Keratinocyte (primary cell): ENCODE measurements at regions not wholly inside any gene's neighbourhood (a gene's known extent, or its start where the extent isn't known, plus 50 kb on each side); places are given as distances from the start of the nearest gene placed in this dataset.

ENCODE experiments used
- DNase-seq: peaks from one replicate; pipeline ENCODE4 v3.0.0-alpha.2; 2011; ENCODE audit warnings: low read depth, missing footprints, low spot score
- FAIRE-seq: peaks from 2 replicates; lab custom pipeline; 2011; peaks lifted over from hg19 to GRCh38; lab: Jason Lieb, UNC
- H2AFZ ChIP-seq: 2 replicates; pipeline ENCODE4 v1.6.0; 2012; ENCODE audit warnings: low read length, control low read depth, inconsistent platforms; ENCODE audit not compliant: control insufficient read depth
- H3K27ac ChIP-seq: 2 replicates; pipeline ENCODE4 v1.5.1; 2011; ENCODE audit warnings: low read length; ENCODE audit not compliant: control insufficient read depth, insufficient read depth
- H3K27me3 ChIP-seq: 3 replicates; pipeline ENCODE4 v1.6.0; 2011; ENCODE audit warnings: low read length; ENCODE audit not compliant: control insufficient read depth, insufficient read depth; ENCODE audit errors: extremely low read depth
- H3K36me3 ChIP-seq, 2 experiments: 2 replicates in 1 of 2; 3 replicates in 1 of 2; pipeline ENCODE4 v1.5.1; 2011; ENCODE audit warnings: low read length in 2 of 2, mild to moderate bottlenecking in 1 of 2; ENCODE audit not compliant: control insufficient read depth in 2 of 2, insufficient read depth in 2 of 2; ENCODE audit errors: extremely low read depth in 1 of 2
- H3K4me1 ChIP-seq: 3 replicates; pipeline ENCODE4 v1.5.1; 2011; ENCODE audit warnings: low read length; ENCODE audit not compliant: control insufficient read depth, insufficient read depth; ENCODE audit errors: extremely low read depth
- H3K4me2 ChIP-seq: 3 replicates; pipeline ENCODE4 v1.6.0; 2011; ENCODE audit warnings: low read depth, low read length; ENCODE audit not compliant: control insufficient read depth, insufficient read depth; ENCODE audit errors: extremely low read depth
- H3K4me3 ChIP-seq, 3 experiments: fragments of 200-600 bp in 1 of 3; sonication (generic) in 1 of 3; 2 replicates in 2 of 3; 3 replicates in 1 of 3; pipeline ENCODE4 v1.5.1; 2011 to 2016; ENCODE audit warnings: low read length in 3 of 3, mild to moderate bottlenecking in 3 of 3, control low read depth in 2 of 3, inconsistent platforms in 1 of 3, low read depth in 1 of 3, mixed read lengths in 1 of 3, mixed run types in 1 of 3, moderate library complexity in 1 of 3; ENCODE audit not compliant: control insufficient read depth in 2 of 3, insufficient read depth in 2 of 3; ENCODE audit errors: extremely low read depth in 1 of 3
- H3K79me2 ChIP-seq: 2 replicates; pipeline ENCODE4 v1.6.0; 2012; ENCODE audit warnings: low read length; ENCODE audit not compliant: control insufficient read depth, insufficient read depth
- H3K9ac ChIP-seq: 3 replicates; pipeline ENCODE4 v1.6.0; 2011; ENCODE audit warnings: low read length; ENCODE audit not compliant: control insufficient read depth, insufficient read depth; ENCODE audit errors: extremely low read depth
- H3K9me1 ChIP-seq: 3 replicates; pipeline ENCODE4 v1.6.0; 2011; ENCODE audit warnings: low read length; ENCODE audit not compliant: control insufficient read depth, insufficient read depth; ENCODE audit errors: extremely low read depth
- H3K9me3 ChIP-seq: 2 replicates; pipeline ENCODE4 v1.5.1; 2012; ENCODE audit warnings: low read depth, low read length; ENCODE audit not compliant: control insufficient read depth
- H4K20me1 ChIP-seq: 3 replicates; pipeline ENCODE4 v1.6.0; 2011; ENCODE audit warnings: low read length; ENCODE audit not compliant: control insufficient read depth, insufficient read depth; ENCODE audit errors: extremely low read depth
- EZH2 ChIP-seq: IDR thresholded peaks from one replicate; pipeline ENCODE4 v1.6.1; 2012; ENCODE audit warnings: inconsistent platforms, mild to moderate bottlenecking, low read length, moderate library complexity
- dilution Hi-C: fragments of 300-500 bp; cut with MboI; formaldehyde crosslinking; loops from one replicate; pipeline ENCODE4 v1.7.0; 2020; ENCODE audit warnings: low sequenced_read_pairs; ENCODE audit not compliant: extremely low pct_ligation_motif_present
- TF ChIP-seq, protein P1 (sequence below), 3 experiments: IDR thresholded peaks in 1 of 3; conservative IDR thresholded peaks in 1 of 3; optimal IDR thresholded peaks in 1 of 3; 2 replicates in 2 of 3; 3 replicates in 1 of 3; pipeline versions ENCODE3 to v1.5.1; 2011; ENCODE audit warnings: low read length in 3 of 3, mild to moderate bottlenecking in 3 of 3, moderate library complexity in 2 of 3, control low read depth in 1 of 3, inconsistent platforms in 1 of 3; ENCODE audit not compliant: insufficient read depth in 2 of 3; ENCODE audit errors: extremely low read depth in 1 of 3

DNA sequence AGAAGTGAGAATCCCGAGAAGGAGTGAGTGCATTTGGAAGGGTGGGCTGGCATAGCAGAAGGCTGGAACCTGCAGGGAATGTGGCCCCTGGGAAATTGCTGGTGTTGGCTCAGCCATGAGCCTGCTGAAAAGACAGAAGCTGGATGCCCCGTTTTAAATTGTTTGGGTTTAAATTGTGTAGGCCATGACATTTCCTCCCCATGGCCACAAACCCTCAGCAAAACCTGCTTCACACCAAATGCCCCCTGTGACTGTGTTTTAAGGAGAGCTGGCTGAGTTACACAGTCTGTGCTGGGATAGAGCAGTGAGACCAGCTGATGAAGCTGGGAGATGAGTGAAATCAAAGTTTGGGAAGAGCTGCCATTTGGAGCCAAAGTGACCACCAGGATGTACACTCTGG lies 216.3 kb upstream of the RGMA start:
- Histone ChIP-seq H3K4me1 (no peaks in the 10 kb centered on the region), H3K79me2 (no peaks in the 10 kb centered on the region), H3K27ac (no peak overlapping the region), H4K20me1 (no peaks in the 10 kb centered on the region), H2AFZ (no peak overlapping the region), H3K4me2 (no peak overlapping the region), H3K9me3 (no peaks in the 10 kb centered on the region), H3K4me3 (no peak overlapping the region), H3K9me1 (no peaks in the 10 kb centered on the region), H3K27me3 (no peaks in the 10 kb centered on the region), H3K9ac (no peak overlapping the region), H3K36me3 (no peaks in the 10 kb centered on the region)
- dilution Hi-C loops, result no loop called here
- FAIRE-seq, result no peak
- no peak for DNase-seq
- no peak for TF ChIP-seq EZH2
- TF ChIP-seq, protein P1, sequence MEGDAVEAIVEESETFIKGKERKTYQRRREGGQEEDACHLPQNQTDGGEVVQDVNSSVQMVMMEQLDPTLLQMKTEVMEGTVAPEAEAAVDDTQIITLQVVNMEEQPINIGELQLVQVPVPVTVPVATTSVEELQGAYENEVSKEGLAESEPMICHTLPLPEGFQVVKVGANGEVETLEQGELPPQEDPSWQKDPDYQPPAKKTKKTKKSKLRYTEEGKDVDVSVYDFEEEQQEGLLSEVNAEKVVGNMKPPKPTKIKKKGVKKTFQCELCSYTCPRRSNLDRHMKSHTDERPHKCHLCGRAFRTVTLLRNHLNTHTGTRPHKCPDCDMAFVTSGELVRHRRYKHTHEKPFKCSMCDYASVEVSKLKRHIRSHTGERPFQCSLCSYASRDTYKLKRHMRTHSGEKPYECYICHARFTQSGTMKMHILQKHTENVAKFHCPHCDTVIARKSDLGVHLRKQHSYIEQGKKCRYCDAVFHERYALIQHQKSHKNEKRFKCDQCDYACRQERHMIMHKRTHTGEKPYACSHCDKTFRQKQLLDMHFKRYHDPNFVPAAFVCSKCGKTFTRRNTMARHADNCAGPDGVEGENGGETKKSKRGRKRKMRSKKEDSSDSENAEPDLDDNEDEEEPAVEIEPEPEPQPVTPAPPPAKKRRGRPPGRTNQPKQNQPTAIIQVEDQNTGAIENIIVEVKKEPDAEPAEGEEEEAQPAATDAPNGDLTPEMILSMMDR (optimal IDR thresholded peaks at IDR 0.05 in 1 of 3, IDR thresholded peaks at IDR 0.05 in 1 of 3, conservative IDR thresholded peaks at IDR 0.05 in 1 of 3; ENCODE audit: extremely low read depth in 1 of 3, insufficient read depth in 2 of 3, low read length in 3 of 3), result no peak

DNA sequence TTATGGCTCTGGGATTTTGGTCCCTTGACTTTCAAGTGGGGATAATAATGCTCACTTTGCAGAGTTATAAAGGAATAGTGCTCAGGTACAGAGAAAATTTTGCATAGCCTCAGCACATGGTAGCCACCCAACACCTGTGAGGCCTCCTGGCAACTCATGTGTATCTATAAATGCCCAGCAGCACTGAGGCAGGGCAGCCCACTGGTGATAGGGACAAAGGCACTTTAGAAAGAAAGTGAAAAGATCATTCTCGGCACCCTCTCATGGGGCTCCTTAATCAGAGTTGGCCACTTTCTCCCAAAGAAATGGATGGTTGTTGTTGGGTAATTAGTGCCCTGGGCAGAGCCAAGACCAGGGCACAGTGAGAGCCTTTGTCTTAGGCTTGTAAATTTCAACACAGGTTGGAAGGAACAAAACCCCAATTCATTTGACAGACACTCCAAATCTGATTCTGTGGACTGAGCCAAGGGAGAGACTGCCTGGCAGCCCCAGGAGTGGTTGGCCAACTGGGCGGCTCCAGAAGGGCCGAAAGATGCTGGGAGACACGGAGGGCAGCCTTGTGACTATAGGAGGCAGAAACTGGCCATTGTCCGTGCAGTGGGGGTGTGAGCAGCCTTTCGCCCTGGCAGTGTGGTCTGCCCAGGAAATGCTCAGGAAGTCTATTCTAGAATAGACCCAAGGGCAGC lies 213.2 kb upstream of the RGMA start:
- no peaks in the 10 kb centered on the region for H3K9me1 ChIP-seq
- no peaks in the 10 kb centered on the region for H3K4me1 ChIP-seq
- TF ChIP-seq, protein P1 (optimal IDR thresholded peaks at IDR 0.05 in 1 of 3, IDR thresholded peaks at IDR 0.05 in 1 of 3, conservative IDR thresholded peaks at IDR 0.05 in 1 of 3; ENCODE audit: extremely low read depth in 1 of 3, insufficient read depth in 2 of 3, low read length in 3 of 3), result no peak
- TF ChIP-seq EZH2, result no peak
- H3K4me2 ChIP-seq, result no peak overlapping the region
- FAIRE-seq (no peak), DNase-seq (no peak)
- H3K27ac ChIP-seq, result no peak overlapping the region
- H3K79me2 ChIP-seq, result no peaks in the 10 kb centered on the region
- H4K20me1 ChIP-seq, result no peaks in the 10 kb centered on the region
- H3K36me3 ChIP-seq, result no peaks in the 10 kb centered on the region
- no peak overlapping the region for H3K4me3 ChIP-seq
- no peaks in the 10 kb centered on the region for H3K27me3 ChIP-seq
- no peak overlapping the region for H3K9ac ChIP-seq
- H2AFZ ChIP-seq, result no peak overlapping the region
- no peaks in the 10 kb centered on the region for H3K9me3 ChIP-seq
- dilution Hi-C loops, result no loop called here
